GM18511 (cell line): ENCODE measurements at regions not wholly inside any gene's neighbourhood (a gene's known extent, or its start where the extent isn't known, plus 50 kb on each side); places are given as distances from the start of the nearest gene placed in this dataset.
"Not testable (repeated sequence)": the region's sequence is repeated elsewhere in the genome, so short reads cannot be mapped to it uniquely, and the experiment has no call there.

Experiments used
- ATAC-seq: cut with Tn5 transposase; IDR thresholded peaks from one replicate; pipeline ENCODE4 v1.9.1; 2021; ENCODE audit warnings: mild to moderate bottlenecking, moderate library complexity; ENCODE audit not compliant: unreplicated experiment

DNA sequence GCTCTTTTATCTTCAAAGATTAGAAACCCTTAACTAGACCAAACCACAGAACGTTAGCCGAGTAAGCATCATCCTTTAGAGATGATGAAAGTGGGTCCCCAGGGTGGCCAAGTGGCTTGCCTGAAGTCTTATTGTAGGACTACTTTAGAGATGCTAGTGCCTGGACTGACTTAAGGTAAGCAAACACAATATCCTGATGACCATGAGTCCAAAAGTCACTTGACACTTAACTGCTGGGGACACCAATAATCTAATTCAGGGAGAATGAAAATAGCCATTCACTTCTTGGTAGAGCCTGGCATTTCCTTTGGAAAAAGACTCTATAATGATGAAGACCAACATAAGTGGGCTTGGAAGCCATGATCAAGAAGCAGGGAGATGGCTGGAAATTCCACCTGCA lies 225.3 kb upstream of the IRF2BP2 start:
- ATAC-seq = no peak

DNA sequence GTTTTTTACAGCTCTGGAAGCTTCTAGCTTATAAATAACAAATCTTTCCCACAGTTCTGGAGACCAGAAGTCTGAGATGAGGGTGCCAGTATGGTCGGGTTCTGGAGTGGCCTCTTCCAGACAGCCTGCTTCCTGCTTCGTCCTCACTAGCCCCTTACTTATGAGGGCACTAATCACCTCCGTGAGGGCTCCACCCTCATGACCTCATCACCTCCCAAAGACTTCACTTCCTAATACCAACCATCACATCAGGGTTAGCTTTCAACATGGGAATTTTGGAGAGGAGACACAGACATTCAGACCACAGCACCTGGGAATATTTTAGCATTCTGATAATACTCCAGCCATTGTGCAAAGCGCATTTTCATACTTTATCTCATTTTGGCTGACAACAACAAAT lies 223.7 kb upstream of the IRF2BP2 start:
- ATAC-seq = no peak

DNA sequence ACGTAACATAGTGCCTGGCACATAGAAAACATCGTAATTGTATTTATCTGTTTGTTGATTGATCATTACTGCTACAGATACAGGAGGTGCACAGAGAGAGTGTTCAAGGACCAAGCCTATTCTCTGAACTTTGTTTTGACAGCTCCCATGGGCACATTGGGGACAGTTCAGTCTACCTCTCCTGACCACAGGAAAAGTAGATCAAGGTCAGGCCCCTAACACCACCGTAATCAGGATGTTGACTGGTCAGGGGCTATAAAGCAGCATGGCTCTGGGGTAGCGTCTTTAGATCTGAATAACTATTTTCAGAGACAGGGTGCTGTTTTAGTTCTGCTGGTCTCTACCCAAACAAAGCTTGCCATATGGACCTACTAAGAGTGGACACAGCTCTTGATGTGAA lies 223.1 kb upstream of the IRF2BP2 start:
- ATAC-seq = no peak

DNA sequence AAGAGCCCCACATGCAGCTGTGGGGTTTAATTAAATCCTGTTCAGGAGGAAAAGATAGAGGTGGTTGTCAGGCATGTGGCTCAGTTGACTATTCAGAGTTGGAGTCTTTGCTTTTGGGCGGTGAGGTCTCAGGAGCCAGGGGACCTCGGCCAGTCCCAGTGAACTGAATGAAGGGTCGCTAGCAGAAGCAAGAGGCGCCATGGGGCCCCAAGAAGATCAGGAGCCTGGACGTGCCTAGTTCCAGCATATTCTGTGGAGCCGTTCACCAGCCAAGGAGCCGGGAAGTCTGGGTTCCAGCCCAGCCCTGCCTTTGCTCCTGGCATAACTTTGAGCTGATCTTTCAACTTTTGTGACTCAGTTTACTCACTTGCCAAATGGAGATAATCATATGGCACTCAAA lies 217.7 kb upstream of the IRF2BP2 start:
- no peak for ATAC-seq

DNA sequence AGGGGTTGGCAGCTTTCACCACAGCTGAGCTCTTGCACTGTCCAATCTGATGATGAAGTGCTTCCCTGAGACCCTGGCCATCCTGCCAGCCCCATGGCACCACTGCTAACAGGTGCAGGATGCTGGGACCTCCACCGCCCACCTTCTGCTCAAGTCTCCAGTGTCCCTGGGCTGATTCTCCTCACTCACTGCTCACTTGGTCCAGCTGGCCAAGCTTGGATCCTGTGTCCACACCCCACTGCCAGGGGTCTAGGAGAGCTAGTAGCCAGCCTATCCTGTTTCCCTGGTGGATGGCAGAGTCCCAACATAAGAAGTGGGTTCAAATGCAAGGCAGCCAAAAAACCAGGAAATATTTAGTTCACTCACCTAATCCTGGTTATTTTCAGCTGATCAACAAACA lies 217.2 kb upstream of the IRF2BP2 start:
- no peak for ATAC-seq

DNA sequence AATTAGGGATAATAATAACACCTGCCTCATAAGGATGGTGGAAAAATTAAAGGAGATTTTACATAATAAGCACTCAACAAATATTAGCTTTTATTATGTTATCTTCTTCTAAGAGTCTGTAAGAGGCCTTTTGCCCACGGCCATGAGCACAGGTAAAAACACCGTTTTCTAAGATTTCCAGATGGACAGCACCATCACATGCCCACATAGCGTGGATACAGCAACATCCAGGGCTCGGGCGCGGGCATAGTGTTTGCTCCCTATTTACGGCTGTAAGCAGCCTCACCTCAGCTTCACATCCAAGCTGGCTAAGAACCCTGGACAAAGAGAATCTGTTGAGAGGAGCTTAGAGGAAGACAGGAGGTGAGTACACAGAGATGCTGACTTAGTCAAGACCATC lies 216.4 kb upstream of the IRF2BP2 start:
- ATAC-seq = no peak

DNA sequence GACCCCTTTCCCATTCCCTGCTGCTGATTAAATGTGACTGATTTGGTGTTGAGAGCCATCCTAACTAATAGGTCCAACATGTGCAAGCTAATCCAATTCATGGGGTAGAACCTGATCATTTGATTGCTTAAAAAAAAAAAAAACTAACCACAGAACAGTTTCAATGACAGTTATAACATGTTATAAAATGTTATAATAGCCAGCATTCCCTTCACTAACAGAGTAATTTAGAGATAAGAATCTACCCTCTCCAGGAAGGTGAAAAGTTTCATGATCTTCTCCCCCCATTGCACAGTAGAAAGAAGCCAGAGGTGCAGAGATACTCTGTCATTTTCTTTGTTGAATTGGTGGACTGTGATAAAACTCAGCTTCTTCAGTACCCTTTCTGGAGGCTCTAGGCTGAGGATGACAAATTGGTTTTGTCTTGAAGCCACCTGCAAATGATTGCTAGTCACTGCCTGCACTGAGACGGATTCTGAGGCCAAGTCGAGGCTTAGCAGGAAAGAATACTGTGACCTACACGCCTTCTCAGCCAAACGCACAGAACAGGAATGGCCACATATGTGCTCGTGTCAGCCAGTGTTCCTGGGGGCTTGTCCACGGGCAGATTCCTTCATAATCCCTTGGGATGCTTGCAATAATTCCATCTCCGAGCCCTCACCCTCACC lies 215.7 kb upstream of the IRF2BP2 start:
- ATAC-seq = no peak

DNA sequence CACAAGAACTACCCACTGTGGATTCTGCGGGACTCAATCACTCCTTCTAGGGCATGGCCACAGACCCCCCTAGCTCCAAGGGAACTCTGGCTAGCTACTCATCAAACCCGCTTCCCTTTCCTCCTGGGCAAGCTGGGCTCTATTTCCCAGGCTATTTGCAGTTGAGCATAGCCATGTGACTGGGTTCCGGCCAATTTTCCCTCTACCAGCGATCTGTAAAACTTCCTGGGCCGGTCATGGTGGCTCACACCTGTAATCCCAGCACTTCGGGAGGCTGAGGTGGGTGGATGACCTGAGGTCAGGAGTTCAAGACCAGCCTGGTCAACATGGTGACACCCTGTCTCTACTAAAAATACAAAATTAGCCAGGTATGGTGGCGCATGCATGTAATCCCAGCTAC lies 214.9 kb upstream of the IRF2BP2 start:
- ATAC-seq = not testable (repeated sequence)

DNA sequence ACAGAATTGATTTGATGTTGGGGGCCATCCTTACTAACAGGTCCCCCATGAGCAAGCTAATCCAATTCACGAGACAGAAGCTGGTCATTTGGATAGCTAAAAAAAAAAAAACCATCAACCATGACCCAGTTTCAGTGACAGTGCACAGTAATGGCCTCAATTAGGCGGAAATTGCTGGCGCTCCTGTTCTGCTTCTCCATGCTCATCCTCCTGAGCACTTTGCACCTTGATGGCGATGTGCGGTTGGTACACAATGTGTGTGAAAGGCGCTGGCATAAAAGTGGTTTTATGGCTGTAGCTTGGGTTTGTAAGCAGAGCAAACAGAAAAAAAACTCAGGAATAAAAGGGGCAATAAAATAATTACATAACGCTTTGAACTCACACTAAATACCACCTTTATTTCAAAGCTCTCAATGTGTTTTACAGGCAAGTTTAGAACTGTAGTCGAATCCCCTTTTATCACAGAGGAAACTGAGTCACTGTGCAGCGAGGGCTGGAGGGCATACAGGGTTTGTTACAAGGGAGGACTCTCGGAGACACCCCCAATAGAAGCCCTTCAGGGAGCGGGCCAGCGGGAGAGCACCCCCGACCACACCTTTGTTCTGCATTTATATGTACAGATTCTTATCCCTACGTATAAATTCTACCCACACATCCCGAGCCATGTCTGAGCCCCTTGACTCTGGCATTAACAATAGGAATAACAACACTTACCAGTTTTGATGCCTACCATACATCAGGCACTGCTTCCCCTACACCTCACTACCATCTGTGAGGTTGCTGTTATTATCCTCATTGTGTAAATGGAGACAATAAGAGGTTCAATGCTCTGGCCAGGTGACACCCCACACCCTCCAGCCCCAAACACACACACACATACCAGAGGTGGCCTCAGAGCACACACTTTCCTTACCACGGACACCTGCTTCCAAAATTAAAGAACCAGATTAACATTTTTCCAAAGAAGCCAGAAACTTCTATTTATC lies 213.5 kb upstream of the IRF2BP2 start:
- ATAC-seq = no peak

DNA sequence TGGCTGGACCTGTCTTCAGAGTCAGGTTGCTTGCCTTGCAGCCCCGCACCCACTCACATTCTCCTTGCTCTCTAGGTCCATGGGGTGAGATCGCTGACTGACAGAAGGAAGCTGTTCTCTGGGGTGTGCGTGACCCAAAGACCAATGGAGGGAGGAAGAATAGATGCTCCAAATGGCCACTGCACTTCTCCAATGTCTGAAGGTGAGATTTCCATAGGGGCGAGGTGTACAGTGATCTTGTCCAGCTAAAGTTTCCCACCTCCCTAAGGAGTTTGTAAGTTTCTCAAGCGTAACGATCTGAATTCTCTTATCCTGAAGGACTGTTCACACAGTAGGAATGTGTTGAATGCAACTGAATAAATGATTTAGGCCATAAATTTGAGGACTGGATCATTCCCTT lies 211.9 kb upstream of the IRF2BP2 start:
- ATAC-seq = no peak

DNA sequence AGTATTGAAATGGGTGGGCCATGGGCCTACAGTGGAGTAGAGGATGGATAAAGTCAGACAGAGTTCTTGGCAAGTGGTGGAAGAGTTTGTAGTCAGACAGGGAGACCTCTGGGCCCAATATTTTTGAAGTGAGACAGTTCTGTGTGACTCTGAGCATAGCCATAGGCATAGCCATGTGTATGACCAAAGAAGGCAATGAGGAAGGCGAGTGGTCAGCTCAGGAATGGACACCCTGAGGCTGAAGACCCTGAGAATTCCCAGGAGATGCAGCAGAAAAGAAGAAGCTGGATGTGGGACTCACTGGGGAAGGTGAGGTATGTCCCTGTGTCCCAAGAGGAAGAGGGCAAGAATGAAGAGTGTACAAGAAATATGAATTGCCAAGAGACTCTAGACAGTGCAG lies 210.6 kb upstream of the IRF2BP2 start:
- ATAC-seq = no peak

DNA sequence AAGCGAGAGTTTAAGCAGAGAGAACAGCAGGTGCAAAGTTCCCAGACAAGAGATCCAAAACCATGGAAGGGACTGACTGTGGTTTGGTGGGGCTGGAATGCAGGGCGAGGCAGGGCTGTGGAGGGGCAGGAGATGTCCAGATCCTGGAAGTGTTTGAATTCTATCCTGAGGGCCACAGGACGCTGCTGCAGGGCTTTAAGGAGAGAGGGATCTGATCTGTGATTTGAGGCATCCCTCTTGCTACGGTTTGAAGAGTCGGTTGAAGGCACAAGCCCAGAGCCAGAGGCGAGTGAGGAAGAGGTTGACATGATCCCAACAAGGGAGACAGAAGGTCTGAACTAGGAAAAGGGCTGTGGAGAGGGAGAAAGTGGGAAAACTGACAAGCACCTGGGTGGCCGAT lies 209.9 kb upstream of the IRF2BP2 start:
- ATAC-seq = not testable (repeated sequence)

DNA sequence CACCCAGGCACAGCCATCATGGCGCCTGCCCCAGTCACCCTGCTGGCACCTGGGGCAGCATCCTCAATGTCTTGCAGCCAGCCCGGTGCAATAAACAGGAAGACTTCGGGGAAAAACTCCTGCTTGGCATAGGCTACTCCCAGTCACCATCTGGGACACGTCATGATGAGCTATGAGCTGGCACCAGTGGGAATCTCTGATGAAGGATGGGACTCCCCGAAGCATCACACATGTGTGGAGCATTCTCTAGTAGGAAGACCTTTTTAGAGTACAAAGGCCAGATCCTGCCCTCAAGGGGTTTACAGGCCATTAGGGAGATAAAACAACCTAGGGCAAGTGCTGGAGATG lies 208.0 kb upstream of the IRF2BP2 start:
- not testable (repeated sequence) for ATAC-seq

DNA sequence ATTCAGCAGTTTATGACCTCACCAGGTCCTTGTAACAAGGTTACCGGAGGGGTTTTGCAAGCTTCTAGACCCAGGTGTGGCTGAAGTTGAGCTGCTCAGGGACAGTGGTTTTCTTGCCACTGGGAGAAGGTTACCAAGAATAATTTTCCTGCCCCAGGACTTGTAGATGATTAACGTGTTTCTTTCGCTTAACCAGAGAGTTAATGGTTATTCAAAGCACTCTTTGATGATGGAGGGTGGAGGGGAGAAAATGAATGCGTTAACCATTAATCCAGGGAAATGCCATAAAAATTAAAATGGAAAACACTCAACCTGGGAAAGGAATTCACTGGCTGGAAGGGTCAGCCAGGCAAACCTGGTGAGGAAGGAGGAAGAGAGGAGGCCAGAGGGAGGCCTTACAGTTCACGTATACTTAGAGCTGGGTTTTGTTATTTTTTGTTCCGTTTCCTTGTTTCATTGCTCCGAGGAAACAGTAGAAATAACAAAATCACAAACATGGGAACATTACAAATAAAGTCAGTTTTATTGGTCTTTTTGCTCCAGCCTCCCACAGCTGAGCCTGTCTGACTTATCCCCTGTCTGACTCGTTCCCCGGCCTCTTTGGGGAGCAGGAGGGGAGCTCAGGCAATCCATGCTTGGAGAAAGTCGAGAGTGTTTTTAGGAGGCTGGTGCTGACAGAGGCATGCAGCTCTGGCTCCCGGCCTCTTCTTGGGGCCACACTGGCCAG lies 207.5 kb upstream of the IRF2BP2 start:
- not testable (repeated sequence) for ATAC-seq

DNA sequence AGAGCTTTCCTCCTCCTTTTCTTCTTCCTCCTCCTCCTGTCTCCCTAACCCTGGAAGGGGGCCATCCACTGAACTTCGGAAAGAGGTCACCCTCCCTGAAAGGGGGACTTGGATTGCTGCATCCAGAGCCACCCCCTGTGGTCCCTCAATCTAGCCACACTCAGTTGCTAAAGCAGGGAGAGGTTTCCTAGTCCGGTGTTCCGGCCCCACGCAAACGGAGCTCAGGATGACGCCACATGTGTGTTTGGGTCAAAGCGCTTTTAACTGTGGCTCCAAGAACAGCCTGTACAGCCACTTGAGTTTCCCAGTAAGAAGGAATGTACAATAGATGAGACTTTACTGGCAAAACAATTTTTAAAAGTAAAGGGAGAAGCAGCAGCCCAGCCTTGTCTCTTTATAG lies 206.9 kb upstream of the IRF2BP2 start:
- not testable (repeated sequence) for ATAC-seq

DNA sequence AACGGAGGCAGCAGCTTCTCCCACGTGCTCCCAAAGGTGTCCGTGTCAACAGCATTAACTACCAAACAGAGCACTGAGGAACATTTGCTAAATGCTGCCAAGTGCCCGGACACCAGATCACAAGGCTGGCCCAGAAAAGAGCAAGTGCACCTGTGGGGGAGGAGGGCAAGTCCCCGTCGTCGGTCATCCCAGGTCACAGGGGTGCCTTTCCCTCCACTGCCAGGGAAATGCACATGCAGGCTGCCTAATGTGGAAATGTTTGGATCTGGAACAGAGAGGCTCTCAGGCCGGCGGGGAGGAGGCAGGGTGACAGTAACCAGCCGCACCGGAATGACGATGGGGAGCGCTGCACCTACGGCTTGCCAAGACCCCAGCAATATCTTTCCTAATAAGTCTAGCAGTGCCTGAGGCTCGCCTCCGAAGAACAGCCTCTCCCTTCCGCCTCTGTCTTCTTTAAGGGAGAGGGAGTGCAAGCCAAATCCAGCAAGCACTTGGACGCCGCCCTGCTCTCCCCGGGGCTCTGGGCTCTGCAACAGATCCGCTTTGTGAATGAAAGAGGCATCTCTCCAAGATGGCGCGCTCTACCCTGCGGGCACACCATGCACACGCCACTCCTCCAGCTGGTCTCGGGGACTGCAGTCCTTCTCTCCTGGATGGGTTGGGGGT lies 206.3 kb upstream of the IRF2BP2 start:
- ATAC-seq = not testable (repeated sequence)

DNA sequence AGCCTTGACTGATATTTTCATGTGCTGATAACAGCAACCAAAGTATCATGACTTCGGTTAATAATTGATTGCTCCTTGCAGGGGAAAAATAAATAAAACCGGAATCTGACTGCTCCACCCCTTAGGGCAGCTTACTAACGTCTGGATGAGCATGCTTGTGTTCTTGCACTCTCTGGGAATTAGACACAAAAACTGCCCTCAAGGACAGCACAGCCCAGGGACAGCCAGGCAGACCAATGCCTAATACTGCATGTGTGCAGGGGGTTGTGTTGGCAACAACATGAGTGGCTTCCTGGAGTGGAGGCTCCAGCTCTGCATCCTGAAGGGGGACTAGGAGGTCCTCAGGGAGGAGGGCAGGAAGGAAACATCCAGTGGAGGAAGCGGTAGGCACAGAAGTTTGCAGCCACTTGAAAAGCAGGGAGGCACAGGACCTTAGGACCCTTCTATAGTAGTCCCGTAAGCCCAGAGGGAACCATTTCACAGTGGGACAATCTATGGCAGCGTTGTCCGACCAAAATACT lies 205.4 kb upstream of the IRF2BP2 start:
- ATAC-seq = not testable (repeated sequence)

DNA sequence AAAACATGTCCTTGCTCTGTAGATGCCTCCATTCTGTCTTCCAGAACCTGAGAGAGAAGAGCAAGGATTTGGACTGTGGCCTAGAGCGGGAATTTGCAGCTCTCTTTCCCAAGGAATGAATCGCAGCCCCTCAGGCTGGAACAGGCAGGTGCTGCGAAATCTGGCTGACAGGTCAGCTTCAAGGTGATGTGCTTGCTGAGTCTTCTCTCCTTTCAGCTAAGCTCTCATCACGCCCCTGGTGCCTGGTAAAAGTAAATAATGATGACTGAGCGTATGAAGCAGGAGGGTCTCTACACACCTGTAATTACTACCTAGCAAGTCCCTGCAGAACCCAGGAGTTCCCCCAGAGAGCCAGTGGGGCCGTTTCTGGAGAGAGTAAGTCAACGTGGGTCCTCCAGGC lies 204.3 kb upstream of the IRF2BP2 start:
- ATAC-seq = not testable (repeated sequence)

DNA sequence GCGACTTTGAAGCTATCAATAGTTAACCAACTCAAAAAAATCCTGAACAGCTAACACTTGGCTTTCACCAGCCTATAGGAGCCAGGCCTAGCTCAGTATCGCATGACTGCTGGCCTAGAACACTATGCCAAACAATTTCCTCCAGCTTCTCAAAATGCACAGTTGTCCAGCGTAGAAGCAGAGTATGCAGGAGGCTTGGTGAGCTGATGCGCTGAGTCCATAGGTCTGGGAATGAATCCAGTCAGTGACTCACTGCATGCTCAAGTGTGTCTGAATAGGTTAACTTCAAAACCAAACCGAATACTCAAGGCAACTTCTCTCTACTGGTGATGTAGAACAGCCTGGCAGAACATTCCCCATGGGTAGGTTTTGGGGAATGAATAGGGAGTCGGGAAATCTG lies 201.8 kb upstream of the IRF2BP2 start:
- ATAC-seq = not testable (repeated sequence)

DNA sequence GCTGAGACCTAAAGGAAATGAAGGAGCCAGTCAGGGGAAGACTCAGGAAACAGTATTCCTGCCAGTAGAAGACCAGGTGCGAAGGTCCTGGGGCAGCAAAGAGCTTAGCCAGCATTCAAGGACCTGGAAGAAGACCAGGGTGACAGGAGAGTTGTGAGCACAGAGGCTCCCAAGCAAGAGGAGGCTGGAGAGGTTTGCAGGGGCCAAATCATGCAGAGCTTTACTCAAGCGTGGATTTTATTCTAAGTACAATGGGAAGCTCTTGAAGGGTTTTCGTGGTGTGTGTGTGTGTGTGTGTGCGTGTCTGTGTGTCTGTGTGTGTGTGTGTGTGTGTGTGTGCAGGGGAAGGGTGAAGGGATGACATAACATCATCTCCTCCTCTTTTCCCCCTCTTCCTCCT lies 200.7 kb upstream of the IRF2BP2 start:
- ATAC-seq = not testable (repeated sequence)

DNA sequence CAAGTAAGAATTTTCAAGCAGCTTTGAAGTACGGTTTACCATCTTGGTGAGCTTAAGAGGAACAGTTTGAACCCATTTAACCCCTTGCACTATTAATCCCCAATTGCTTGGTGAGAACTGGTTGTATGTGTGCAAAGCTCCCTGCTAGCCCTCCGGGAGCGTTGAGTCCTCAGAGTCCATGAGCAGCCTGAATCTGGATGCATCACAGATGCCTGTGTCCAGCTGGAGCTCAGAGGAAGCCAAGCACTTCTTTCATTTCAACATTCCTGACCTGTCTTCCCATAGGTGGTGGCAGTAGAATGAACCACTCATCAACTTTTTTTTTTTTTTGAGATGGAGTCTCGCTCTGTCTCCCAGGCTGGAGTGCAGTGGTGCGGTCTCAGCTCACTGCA lies 199.9 kb upstream of the IRF2BP2 start:
- ATAC-seq = not testable (repeated sequence)
